ENCODE measurements at regions not wholly inside any gene's neighbourhood (a gene's known extent, or its start where the extent isn't known, plus 50 kb on each side); places are given as distances from the start of the nearest gene placed in this dataset.
"Not testable (repeated sequence)": the region's sequence is repeated elsewhere in the genome, so short reads cannot be mapped to it uniquely, and the experiment has no call there.

DNA sequence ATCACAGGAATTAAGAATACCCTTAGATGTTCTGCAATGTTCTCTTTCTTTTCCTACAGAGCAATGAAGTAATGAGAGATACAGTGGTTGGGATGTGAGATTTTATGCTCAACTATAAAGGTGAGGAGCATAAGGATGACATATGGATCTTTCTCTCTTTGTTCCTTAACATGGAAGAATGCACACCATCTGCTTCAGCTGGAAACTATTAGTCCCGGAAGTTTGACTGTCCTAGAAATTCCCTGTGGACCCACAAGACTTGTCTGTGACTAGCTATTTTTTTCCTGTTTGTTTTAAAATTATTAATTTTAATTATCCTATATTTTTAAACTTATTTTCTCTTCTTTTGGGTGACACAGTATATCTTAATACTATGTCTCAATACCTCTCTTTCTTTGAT, 80.2 kb downstream of the DKK1 start:
- no peak overlapping the region for H3K9ac ChIP-seq (replicated peaks; ENCODE audit: extremely low read depth, insufficient read depth, low read length)
- H3K27me3 ChIP-seq (ENCODE audit: control insufficient read depth in 2 of 2, insufficient read depth in 2 of 2, low read length in 2 of 2) = no peaks in the 10 kb centered on the region
- H3K4me2 ChIP-seq (ENCODE audit: insufficient read depth, low read length) = no peak overlapping the region
- no peaks in the 10 kb centered on the region for H3K36me3 ChIP-seq (ENCODE audit: control insufficient read depth in 2 of 2, extremely low read depth in 1 of 2, insufficient read depth in 2 of 2, low read length in 2 of 2)
- H4K20me1 ChIP-seq (replicated peaks; ENCODE audit: control insufficient read depth, extremely low read depth, insufficient read depth, low read length) = no peaks in the 10 kb centered on the region
- dilution Hi-C loops (cut with MboI; ENCODE audit: extremely low pct_ligation_motif_present, low sequenced_read_pairs) = no loop called here
- H3K79me2 ChIP-seq (ENCODE audit: control insufficient read depth, insufficient read depth, low read length) = no peaks in the 10 kb centered on the region
- H3K27ac ChIP-seq (ENCODE audit: insufficient read depth, low read depth, low read length) = no peak overlapping the region
- H3K9me3 ChIP-seq (replicated peaks; ENCODE audit: control insufficient read depth, insufficient read depth, low read length) = no peaks in the 10 kb centered on the region
- BruUV-seq (replicated peaks) = no TSS peak
- POLR2A ChIA-PET = no interaction called here
- H3K9me1 ChIP-seq (replicated peaks; ENCODE audit: control insufficient read depth, extremely low read depth, insufficient read depth, low read length) = no peaks in the 10 kb centered on the region
- DNase-seq (ENCODE audit: low read depth, low spot score) = no peak
- no peak overlapping the region for H2AFZ ChIP-seq (ENCODE audit: low read depth, low read length)
- intact Hi-C loops (cut with micrococcal nuclease) = no loop called here
- no peak for FAIRE-seq
- no peak overlapping the region for H3K4me3 ChIP-seq (replicated peaks in 1 of 3; ENCODE audit: insufficient read depth in 1 of 3, low read depth in 1 of 3, low read length in 3 of 3)
- no peaks in the 10 kb centered on the region for H3K4me1 ChIP-seq (ENCODE audit: control insufficient read depth, extremely low read depth, insufficient read depth, low read length)
- TF ChIP-seq FOS (IDR thresholded peaks at IDR 0.05; ENCODE audit: borderline replicate concordance, insufficient read depth, low read length) = no peak
- no peak for TF ChIP-seq EZH2 (IDR thresholded peaks at IDR 0.05; ENCODE audit: borderline replicate concordance, low read depth, low read length, severe bottlenecking)
- TF ChIP-seq MYC (IDR thresholded peaks at IDR 0.05; ENCODE audit: low read depth, low read length) = no peak
- no peak for TF ChIP-seq POLR2A (IDR thresholded peaks at IDR 0.05; ENCODE audit: low read depth, low read length)
- CTCF ChIA-PET = no interaction called here

DNA sequence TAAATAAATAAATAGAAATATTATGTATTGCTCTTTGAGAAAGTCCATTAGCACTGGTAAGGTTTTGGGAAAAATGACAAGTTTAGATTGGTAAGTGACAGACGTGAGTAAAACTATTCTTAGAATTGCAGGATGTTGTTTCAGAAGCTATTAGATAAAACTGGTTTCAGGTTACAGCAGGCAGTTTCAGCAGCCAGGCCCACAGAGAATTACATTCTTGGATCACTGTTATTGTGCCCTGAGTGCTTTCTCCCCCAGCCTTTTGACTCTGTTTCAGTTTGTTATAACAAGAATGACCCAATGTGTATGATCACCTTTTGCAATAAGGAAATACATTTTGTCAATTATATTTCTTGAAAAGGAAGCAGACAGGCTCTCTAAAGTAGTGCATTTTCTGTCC, 86.5 kb downstream of the DKK1 start:
- POLR2A ChIA-PET = no interaction called here
- Histone ChIP-seq H3K4me3 (replicated peaks in 1 of 3; ENCODE audit: insufficient read depth in 1 of 3, low read depth in 1 of 3, low read length in 3 of 3) (no peak overlapping the region), H3K9me3 (replicated peaks; ENCODE audit: control insufficient read depth, insufficient read depth, low read length) (no peaks in the 10 kb centered on the region), H2AFZ (ENCODE audit: low read depth, low read length) (no peak overlapping the region), H3K27ac (ENCODE audit: insufficient read depth, low read depth, low read length) (no peak overlapping the region), H3K79me2 (ENCODE audit: control insufficient read depth, insufficient read depth, low read length) (no peaks in the 10 kb centered on the region), H3K9ac (replicated peaks; ENCODE audit: extremely low read depth, insufficient read depth, low read length) (no peak overlapping the region), H4K20me1 (replicated peaks; ENCODE audit: control insufficient read depth, extremely low read depth, insufficient read depth, low read length) (no peaks in the 10 kb centered on the region), H3K9me1 (replicated peaks; ENCODE audit: control insufficient read depth, extremely low read depth, insufficient read depth, low read length) (no peaks in the 10 kb centered on the region), H3K4me2 (ENCODE audit: insufficient read depth, low read length) (no peak overlapping the region), H3K4me1 (ENCODE audit: control insufficient read depth, extremely low read depth, insufficient read depth, low read length) (peaks cover 3% of the 10 kb centered on the region), H3K27me3 (ENCODE audit: control insufficient read depth in 2 of 2, insufficient read depth in 2 of 2, low read length in 2 of 2) (no peaks in the 10 kb centered on the region), H3K36me3 (ENCODE audit: control insufficient read depth in 2 of 2, extremely low read depth in 1 of 2, insufficient read depth in 2 of 2, low read length in 2 of 2) (no peaks in the 10 kb centered on the region)
- no TSS peak for BruUV-seq (replicated peaks)
- CTCF ChIA-PET = no interaction called here
- intact Hi-C loops (cut with micrococcal nuclease) (no loop called here), dilution Hi-C loops (cut with MboI; ENCODE audit: extremely low pct_ligation_motif_present, low sequenced_read_pairs) (no loop called here)
- TF ChIP-seq POLR2AphosphoS5 (IDR thresholded peaks at IDR 0.05; ENCODE audit: insufficient read depth, low read depth, low read length) (no peak), MYC (IDR thresholded peaks at IDR 0.05; ENCODE audit: low read depth, low read length) (no peak), JUN (IDR thresholded peaks at IDR 0.05; ENCODE audit: borderline replicate concordance, insufficient read depth, insufficient read length, low read depth) (no peak), GATA2 (IDR thresholded peaks at IDR 0.05; ENCODE audit: insufficient read depth, insufficient read length, low read depth, low read length) (no peak), EZH2 (IDR thresholded peaks at IDR 0.05; ENCODE audit: borderline replicate concordance, low read depth, low read length, severe bottlenecking) (no peak)
- TF ChIP-seq, protein P1, sequence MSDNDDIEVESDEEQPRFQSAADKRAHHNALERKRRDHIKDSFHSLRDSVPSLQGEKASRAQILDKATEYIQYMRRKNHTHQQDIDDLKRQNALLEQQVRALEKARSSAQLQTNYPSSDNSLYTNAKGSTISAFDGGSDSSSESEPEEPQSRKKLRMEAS (IDR thresholded peaks at IDR 0.05; ENCODE audit: insufficient read depth, insufficient read length) = no peak
- TF ChIP-seq, protein P2, sequence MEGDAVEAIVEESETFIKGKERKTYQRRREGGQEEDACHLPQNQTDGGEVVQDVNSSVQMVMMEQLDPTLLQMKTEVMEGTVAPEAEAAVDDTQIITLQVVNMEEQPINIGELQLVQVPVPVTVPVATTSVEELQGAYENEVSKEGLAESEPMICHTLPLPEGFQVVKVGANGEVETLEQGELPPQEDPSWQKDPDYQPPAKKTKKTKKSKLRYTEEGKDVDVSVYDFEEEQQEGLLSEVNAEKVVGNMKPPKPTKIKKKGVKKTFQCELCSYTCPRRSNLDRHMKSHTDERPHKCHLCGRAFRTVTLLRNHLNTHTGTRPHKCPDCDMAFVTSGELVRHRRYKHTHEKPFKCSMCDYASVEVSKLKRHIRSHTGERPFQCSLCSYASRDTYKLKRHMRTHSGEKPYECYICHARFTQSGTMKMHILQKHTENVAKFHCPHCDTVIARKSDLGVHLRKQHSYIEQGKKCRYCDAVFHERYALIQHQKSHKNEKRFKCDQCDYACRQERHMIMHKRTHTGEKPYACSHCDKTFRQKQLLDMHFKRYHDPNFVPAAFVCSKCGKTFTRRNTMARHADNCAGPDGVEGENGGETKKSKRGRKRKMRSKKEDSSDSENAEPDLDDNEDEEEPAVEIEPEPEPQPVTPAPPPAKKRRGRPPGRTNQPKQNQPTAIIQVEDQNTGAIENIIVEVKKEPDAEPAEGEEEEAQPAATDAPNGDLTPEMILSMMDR (IDR thresholded peaks at IDR 0.05; ENCODE audit: extremely low read depth in 1 of 2, insufficient read depth in 1 of 2, low read depth in 1 of 2, low read length in 2 of 2) = no peak
- DNase-seq (ENCODE audit: low read depth, low spot score) = peak; percentile 13
- FAIRE-seq = no peak

DNA sequence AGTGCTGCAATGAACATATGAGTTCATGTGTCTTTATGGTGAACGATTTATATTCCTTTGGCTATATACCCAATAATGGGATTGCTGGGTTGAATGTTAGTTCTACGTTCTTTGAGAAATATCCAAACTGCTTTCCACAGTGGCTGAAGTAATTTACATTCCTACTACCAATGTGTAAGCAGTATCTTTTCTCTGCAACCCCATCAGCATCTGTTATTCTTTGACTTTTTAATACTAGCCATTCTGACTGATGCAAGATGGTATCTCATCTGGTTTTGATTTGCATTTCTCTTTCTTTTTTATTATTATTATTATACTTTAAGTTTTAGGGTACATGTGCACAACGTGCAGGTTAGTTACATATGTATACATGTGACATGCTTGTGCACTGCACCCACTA, 89.7 kb downstream of the DKK1 start:
- DNase-seq (ENCODE audit: low read depth, low spot score); CTCF ChIA-PET; H3K27me3 ChIP-seq (ENCODE audit: control insufficient read depth in 2 of 2, insufficient read depth in 2 of 2, low read length in 2 of 2); H2AFZ ChIP-seq (ENCODE audit: low read depth, low read length); dilution Hi-C loops (cut with MboI; ENCODE audit: extremely low pct_ligation_motif_present, low sequenced_read_pairs); H3K4me3 ChIP-seq (replicated peaks in 1 of 3; ENCODE audit: insufficient read depth in 1 of 3, low read depth in 1 of 3, low read length in 3 of 3); H3K4me2 ChIP-seq (ENCODE audit: insufficient read depth, low read length); intact Hi-C loops (cut with micrococcal nuclease); H3K27ac ChIP-seq (ENCODE audit: insufficient read depth, low read depth, low read length); BruUV-seq (replicated peaks); H3K9me3 ChIP-seq (replicated peaks; ENCODE audit: control insufficient read depth, insufficient read depth, low read length); H3K4me1 ChIP-seq (ENCODE audit: control insufficient read depth, extremely low read depth, insufficient read depth, low read length); H3K9me1 ChIP-seq (replicated peaks; ENCODE audit: control insufficient read depth, extremely low read depth, insufficient read depth, low read length); FAIRE-seq; POLR2A ChIA-PET; H3K79me2 ChIP-seq (ENCODE audit: control insufficient read depth, insufficient read depth, low read length); H3K36me3 ChIP-seq (ENCODE audit: control insufficient read depth in 2 of 2, extremely low read depth in 1 of 2, insufficient read depth in 2 of 2, low read length in 2 of 2); H4K20me1 ChIP-seq (replicated peaks; ENCODE audit: control insufficient read depth, extremely low read depth, insufficient read depth, low read length); H3K9ac ChIP-seq (replicated peaks; ENCODE audit: extremely low read depth, insufficient read depth, low read length): not testable (repeated sequence)
